ENCODE measurements at regions not wholly inside any gene's neighbourhood (a gene's known extent, or its start where the extent isn't known, plus 50 kb on each side); places are given as distances from the start of the nearest gene placed in this dataset.

- Histone ChIP-seq H2AK5ac (ENCODE audit: low read depth, low read length) (no peak overlapping the region), H2AFZ (ENCODE audit: low read length) (no peak overlapping the region), H3K4me2 (ENCODE audit: insufficient read depth in 1 of 2, low read depth in 2 of 2, low read length in 2 of 2) (no peak overlapping the region), H3K9me3 (ENCODE audit: insufficient read depth in 2 of 2, low read depth in 1 of 2, low read length in 1 of 2) (0 out of 4 replicates have a peak, but pooled peaks cover 0 to 1% of the 10 kb centered on the region in 2 experiments), H3K23ac (ENCODE audit: insufficient read length) (no peak overlapping the region), H4K20me1 (replicated peaks in 1 of 2; ENCODE audit: control insufficient read depth in 1 of 2, insufficient read depth in 2 of 2, low read length in 2 of 2) (no peaks in the 10 kb centered on the region), H3K14ac (ENCODE audit: insufficient read length) (no peak overlapping the region), H3K4me3 (ENCODE audit: extremely low read depth in 1 of 4, insufficient read depth in 2 of 4, low read depth in 3 of 4, low read length in 4 of 4) (no peak overlapping the region), H2BK12ac (ENCODE audit: low read depth, low read length) (no peak overlapping the region), H4K5ac (ENCODE audit: insufficient read length, low read depth, low read length) (no peak overlapping the region), H3K79me2 (ENCODE audit: control insufficient read depth in 1 of 2, insufficient read depth in 2 of 2, low read length in 2 of 2) (no peaks in the 10 kb centered on the region), H2BK5ac (ENCODE audit: low read depth, low read length) (no peak overlapping the region), H2BK120ac (replicated peaks; ENCODE audit: low read depth, low read length) (no peak overlapping the region), H2BK15ac (ENCODE audit: low read length) (no peak overlapping the region), H3K56ac (replicated peaks; ENCODE audit: insufficient read length, low read depth, low read length) (no peak overlapping the region), H3K23me2 (ENCODE audit: low read depth, low read length) (no peaks in the 10 kb centered on the region), H3K36me3 (ENCODE audit: control insufficient read depth in 2 of 4, insufficient read depth in 4 of 4, low read length in 3 of 4) (no peaks in the 10 kb centered on the region), H2BK20ac (ENCODE audit: low read length) (no peak overlapping the region), H3K79me1 (ENCODE audit: low read depth, low read length) (no peaks in the 10 kb centered on the region), H4K91ac (replicated peaks; ENCODE audit: insufficient read length, low read length) (no peak overlapping the region), H3K4ac (replicated peaks; ENCODE audit: insufficient read length, low read depth, low read length) (no peak overlapping the region), H3K18ac (ENCODE audit: extremely low read depth, low read length) (no peak overlapping the region), H4K8ac (ENCODE audit: extremely low read depth, insufficient read depth, low read length) (no peak overlapping the region), H3K27me3 (replicated peaks in 1 of 4; ENCODE audit: control insufficient read depth in 3 of 4, extremely low read depth in 1 of 4, insufficient read depth in 3 of 4, low read length in 3 of 4) (no peaks in the 10 kb centered on the region), H3K9ac (replicated peaks in 1 of 4; ENCODE audit: extremely low read depth in 1 of 4, low read depth in 3 of 4, low read length in 3 of 4) (no peak overlapping the region), H3K4me1 (replicated peaks in 1 of 4; ENCODE audit: control insufficient read depth in 3 of 4, insufficient read depth in 4 of 4, low read length in 3 of 4) (peaks cover 2 to 10% (median 4%) of the 10 kb centered on the region in 4 experiments; a peak in 5 of 7 replicates), H3K27ac (ENCODE audit: low read depth, low read length) (no peak overlapping the region)
- DNase-seq (ENCODE audit: low read depth in 1 of 2, low spot score in 2 of 2) (no peak), FAIRE-seq (no peak)
- ChIA-PET CTCF (ENCODE audit: partially characterized antibody) (interaction anchor here (1.0 kb wide), 1 partner anchor 9 kb away, joined by 3 read pairs; no protein-coding TSS in a partner anchor), POLR2A (ENCODE audit: partially characterized antibody) (no interaction called here)
- TF ChIP-seq CEBPB (IDR thresholded peaks at IDR 0.05; ENCODE audit: low read depth, low read length) (no peak), JUN (IDR thresholded peaks at IDR 0.05; ENCODE audit: low read depth, low read length) (no peak), MAX (IDR thresholded peaks at IDR 0.05) (no peak), CTCF (IDR thresholded peaks at IDR 0.05; ENCODE audit: control extremely low read depth in 1 of 3, insufficient read depth in 1 of 3, low read depth in 1 of 3, low read length in 3 of 3) (no peak), CHD2 (IDR thresholded peaks at IDR 0.05; ENCODE audit: low read length) (no peak), BCL11A (IDR thresholded peaks at IDR 0.05; ENCODE audit: low read depth in 2 of 2, low read length in 2 of 2) (no peak), EP300 (IDR thresholded peaks at IDR 0.05; ENCODE audit: borderline replicate concordance in 1 of 2, low read depth in 2 of 2, low read length in 2 of 2) (no peak), HDAC6 (IDR thresholded peaks at IDR 0.05; ENCODE audit: low read depth, low read length) (no peak), POLR2AphosphoS5 (IDR thresholded peaks at IDR 0.05; ENCODE audit: low read depth, low read length) (no peak), TCF12 (IDR thresholded peaks at IDR 0.05; ENCODE audit: low read depth, low read length) (no peak), SIN3A (conservative IDR thresholded peaks at IDR 0.05 in 1 of 2, IDR thresholded peaks at IDR 0.05 in 1 of 2; ENCODE audit: low read depth in 1 of 2, low read length in 2 of 2) (no peak), KDM1A (IDR thresholded peaks at IDR 0.05; ENCODE audit: borderline replicate concordance, low read length) (no peak), NRF1 (IDR thresholded peaks at IDR 0.05; ENCODE audit: low read depth, low read length) (no peak)
These were observed 301.5 kb upstream of the TLE3 start for GRCh38 chr15:70399204-70399603.

Data from H1 (cell line).